Caco-2 (cell line): ENCODE measurements at regions not wholly inside any gene's neighbourhood (a gene's known extent, or its start where the extent isn't known, plus 50 kb on each side); places are given as distances from the start of the nearest gene placed in this dataset.

ENCODE experiments used
- BruUV-seq: library from RNA; stranded (reverse); fragments of 400-500 nt; replicated peaks from 2 replicates; lab custom pipeline; 2021; lab: Mats Ljungman, UMichigan
- CTCF ChIA-PET: fragments of 300-600 bp; sonication (Branson Sonifier 250); formaldehyde crosslinking; loops from one replicate; lab custom pipeline; 2022; ENCODE audit warnings: antibody characterized with exemption; lab: Charles Lee
- POLR2A ChIA-PET: fragments of 300-600 bp; sonication (Branson Sonifier 250); formaldehyde crosslinking; loops from one replicate; lab custom pipeline; 2022; ENCODE audit warnings: antibody characterized with exemption; lab: Charles Lee
- DNase-seq, 2 experiments: peaks; one replicate each; pipeline versions ENCODE4 v3.0.0 to v3.0.0-alpha.2; 2020 to 2022
- H3K27me3 ChIP-seq: replicated peaks from 2 replicates; pipeline ENCODE4 v1.6.0; 2011; ENCODE audit warnings: low read length; ENCODE audit not compliant: control insufficient read depth, insufficient read depth
- H3K36me3 ChIP-seq: 2 replicates; pipeline ENCODE4 v1.5.1; 2011; ENCODE audit warnings: low read length; ENCODE audit not compliant: control insufficient read depth, insufficient read depth
- H3K4me1 ChIP-seq: fragments of 250-450 bp; sonication (Bioruptor Pico); 2 replicates; pipeline ENCODE4 v1.5.1; 2020; ENCODE audit warnings: mild to moderate bottlenecking
- H3K4me3 ChIP-seq: 2 replicates; pipeline ENCODE4 v1.5.1; 2011; ENCODE audit warnings: low read depth, mild to moderate bottlenecking, control low read depth, low read length
- H3K9me3 ChIP-seq: fragments of 250-450 bp; sonication (Bioruptor Pico); 2 replicates; pipeline ENCODE4 v1.5.1; 2020; ENCODE audit warnings: mild to moderate bottlenecking, moderate library complexity
- H3K27ac Mint-ChIP-seq: one replicate; pipeline ENCODE4 v1.8.0; 2022; ENCODE audit warnings: mixed read lengths; ENCODE audit not compliant: unreplicated experiment
- H3K27me3 Mint-ChIP-seq: one replicate; pipeline ENCODE4 v1.8.0; 2022; ENCODE audit warnings: mixed read lengths; ENCODE audit not compliant: insufficient read depth, unreplicated experiment
- H3K36me3 Mint-ChIP-seq: one replicate; pipeline ENCODE4 v1.8.0; 2022; ENCODE audit warnings: mild to moderate bottlenecking, mixed read lengths; ENCODE audit not compliant: insufficient read depth, unreplicated experiment
- H3K4me1 Mint-ChIP-seq: one replicate; pipeline ENCODE4 v1.8.0; 2022; ENCODE audit warnings: low read depth, mixed read lengths; ENCODE audit not compliant: unreplicated experiment
- H3K4me3 Mint-ChIP-seq: one replicate; pipeline ENCODE4 v1.8.0; 2022; ENCODE audit warnings: mild to moderate bottlenecking, moderate library complexity, mixed read lengths; ENCODE audit not compliant: unreplicated experiment
- H3K9me3 Mint-ChIP-seq: one replicate; pipeline ENCODE4 v1.8.0; 2022; ENCODE audit warnings: mixed read lengths; ENCODE audit not compliant: unreplicated experiment
- intact Hi-C: fragments of 100-400 bp; cut with micrococcal nuclease; formaldehyde crosslinking; loops from one replicate; pipeline ENCODE4 v1.10.0; 2022; ENCODE audit not compliant: unreplicated experiment
- TF ChIP-seq, protein P1 (sequence below), 2 experiments: fragments of 200-600 bp in 1 of 2; IDR thresholded peaks; 1 replicate in 1 of 2; 2 replicates in 1 of 2; pipeline versions ENCODE4 v1.5.1 to v1.8.0; 2011 to 2022; ENCODE audit warnings: antibody characterized with exemption in 1 of 2, control low read depth in 1 of 2, inconsistent platforms in 1 of 2, low read depth in 1 of 2, low read length in 1 of 2, mild to moderate bottlenecking in 1 of 2, moderate library complexity in 1 of 2; ENCODE audit not compliant: insufficient read depth in 1 of 2, severe bottlenecking in 1 of 2, unreplicated experiment in 1 of 2

DNA sequence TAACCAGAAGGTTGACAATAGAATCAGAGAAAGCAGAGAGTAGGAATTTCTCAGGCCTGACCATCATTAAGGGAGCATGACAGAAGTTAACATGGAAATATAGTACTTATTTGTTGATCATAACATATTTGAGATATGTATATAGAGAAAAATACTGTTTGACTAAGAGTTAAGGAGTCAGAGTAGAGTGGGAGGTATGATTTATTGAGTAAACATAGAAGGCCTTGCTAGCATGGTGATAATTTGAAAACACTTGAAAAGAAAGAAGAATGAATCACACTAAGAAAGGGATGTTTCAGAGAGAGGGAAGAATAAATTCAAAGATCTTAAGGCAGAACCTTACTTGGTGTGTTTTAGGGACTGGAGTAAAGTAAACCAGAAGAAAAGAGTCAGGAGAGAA lies 437.2 kb upstream of the TECRL start:
- H3K27me3 ChIP-seq, result no peaks in the 10 kb centered on the region
- intact Hi-C loops, result no loop called here
- CTCF ChIA-PET, result no interaction called here
- no peaks in the 10 kb centered on the region for H3K9me3 ChIP-seq
- H3K36me3 Mint-ChIP-seq, result no peaks in the 10 kb centered on the region
- BruUV-seq, result no TSS peak
- no peaks in the 10 kb centered on the region for H3K9me3 Mint-ChIP-seq
- DNase-seq, result no peak
- POLR2A ChIA-PET, result no interaction called here
- no peaks in the 10 kb centered on the region for H3K4me1 ChIP-seq
- H3K4me1 Mint-ChIP-seq, result no peaks in the 10 kb centered on the region
- H3K4me3 Mint-ChIP-seq, result no peak overlapping the region
- TF ChIP-seq, protein P1, sequence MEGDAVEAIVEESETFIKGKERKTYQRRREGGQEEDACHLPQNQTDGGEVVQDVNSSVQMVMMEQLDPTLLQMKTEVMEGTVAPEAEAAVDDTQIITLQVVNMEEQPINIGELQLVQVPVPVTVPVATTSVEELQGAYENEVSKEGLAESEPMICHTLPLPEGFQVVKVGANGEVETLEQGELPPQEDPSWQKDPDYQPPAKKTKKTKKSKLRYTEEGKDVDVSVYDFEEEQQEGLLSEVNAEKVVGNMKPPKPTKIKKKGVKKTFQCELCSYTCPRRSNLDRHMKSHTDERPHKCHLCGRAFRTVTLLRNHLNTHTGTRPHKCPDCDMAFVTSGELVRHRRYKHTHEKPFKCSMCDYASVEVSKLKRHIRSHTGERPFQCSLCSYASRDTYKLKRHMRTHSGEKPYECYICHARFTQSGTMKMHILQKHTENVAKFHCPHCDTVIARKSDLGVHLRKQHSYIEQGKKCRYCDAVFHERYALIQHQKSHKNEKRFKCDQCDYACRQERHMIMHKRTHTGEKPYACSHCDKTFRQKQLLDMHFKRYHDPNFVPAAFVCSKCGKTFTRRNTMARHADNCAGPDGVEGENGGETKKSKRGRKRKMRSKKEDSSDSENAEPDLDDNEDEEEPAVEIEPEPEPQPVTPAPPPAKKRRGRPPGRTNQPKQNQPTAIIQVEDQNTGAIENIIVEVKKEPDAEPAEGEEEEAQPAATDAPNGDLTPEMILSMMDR (IDR thresholded peaks at IDR 0.05; ENCODE audit: insufficient read depth in 1 of 2, low read depth in 1 of 2, low read length in 1 of 2, severe bottlenecking in 1 of 2, unreplicated experiment in 1 of 2), result no peak
- no peaks in the 10 kb centered on the region for H3K36me3 ChIP-seq
- H3K27me3 Mint-ChIP-seq, result peaks cover 3% of the 10 kb centered on the region
- no peak overlapping the region for H3K27ac Mint-ChIP-seq
- no peak overlapping the region for H3K4me3 ChIP-seq

DNA sequence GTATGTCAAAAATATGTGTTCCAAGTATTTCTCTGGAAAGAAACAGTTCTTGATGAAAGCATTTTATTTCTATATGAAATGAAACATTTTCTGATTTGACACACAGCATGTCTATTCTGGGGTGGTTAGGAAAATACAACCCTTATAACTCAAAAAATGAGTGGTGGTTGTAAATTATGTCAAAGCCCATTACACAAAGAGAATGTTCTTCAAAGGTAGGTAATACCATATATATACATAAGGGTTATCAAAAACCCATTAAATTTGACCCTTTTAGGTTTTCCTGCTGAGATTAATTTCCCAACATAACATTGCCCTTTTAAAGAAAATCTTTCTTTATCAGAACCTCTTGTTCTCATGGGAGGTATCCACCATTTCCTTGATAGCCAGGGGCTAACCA lies 420.5 kb upstream of the TECRL start:
- H3K9me3 Mint-ChIP-seq, result no peaks in the 10 kb centered on the region
- no peak overlapping the region for H3K4me3 ChIP-seq
- no peaks in the 10 kb centered on the region for H3K27me3 ChIP-seq
- no peak overlapping the region for H3K27ac Mint-ChIP-seq
- ChIA-PET CTCF (no interaction called here), POLR2A (no interaction called here)
- H3K9me3 ChIP-seq, result no peaks in the 10 kb centered on the region
- no peak for DNase-seq
- intact Hi-C loops, result no loop called here
- TF ChIP-seq, protein P1 (IDR thresholded peaks at IDR 0.05; ENCODE audit: insufficient read depth in 1 of 2, low read depth in 1 of 2, low read length in 1 of 2, severe bottlenecking in 1 of 2, unreplicated experiment in 1 of 2), result no peak
- H3K27me3 Mint-ChIP-seq, result no peaks in the 10 kb centered on the region
- no peak overlapping the region for H3K4me3 Mint-ChIP-seq
- no peaks in the 10 kb centered on the region for H3K36me3 Mint-ChIP-seq
- BruUV-seq, result no TSS peak
- no peaks in the 10 kb centered on the region for H3K4me1 Mint-ChIP-seq
- H3K4me1 ChIP-seq, result no peaks in the 10 kb centered on the region
- no peaks in the 10 kb centered on the region for H3K36me3 ChIP-seq

DNA sequence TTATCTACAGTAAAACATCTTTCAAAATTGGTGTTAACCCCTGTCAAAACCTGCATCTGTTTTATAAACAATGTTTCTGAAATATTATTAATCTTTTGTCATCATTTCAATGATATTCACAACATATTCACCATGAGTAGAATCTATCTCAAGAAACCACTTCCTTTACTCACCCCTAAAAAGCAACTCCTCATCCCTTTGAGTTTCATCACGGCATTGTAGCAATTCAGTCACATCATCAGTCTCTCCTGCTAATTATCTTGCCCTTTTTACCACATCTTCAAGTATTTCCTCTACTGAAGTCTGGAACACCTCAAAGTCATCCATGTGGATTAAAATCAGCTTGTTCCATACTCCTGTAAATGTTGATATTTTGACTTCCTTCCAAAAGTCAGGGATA lies 415.3 kb upstream of the TECRL start:
- Mint-ChIP-seq H3K27me3 (no peaks in the 10 kb centered on the region), H3K9me3 (no peaks in the 10 kb centered on the region), H3K27ac (no peak overlapping the region), H3K4me1 (no peaks in the 10 kb centered on the region), H3K4me3 (no peak overlapping the region), H3K36me3 (no peaks in the 10 kb centered on the region)
- DNase-seq, result no peak
- TF ChIP-seq, protein P1 (IDR thresholded peaks at IDR 0.05; ENCODE audit: insufficient read depth in 1 of 2, low read depth in 1 of 2, low read length in 1 of 2, severe bottlenecking in 1 of 2, unreplicated experiment in 1 of 2), result no peak
- no peaks in the 10 kb centered on the region for H3K27me3 ChIP-seq
- H3K36me3 ChIP-seq, result no peaks in the 10 kb centered on the region
- no peaks in the 10 kb centered on the region for H3K4me1 ChIP-seq
- no TSS peak for BruUV-seq
- POLR2A ChIA-PET, result no interaction called here
- intact Hi-C loops, result no loop called here
- H3K4me3 ChIP-seq, result no peak overlapping the region
- H3K9me3 ChIP-seq, result no peaks in the 10 kb centered on the region
- CTCF ChIA-PET, result no interaction called here
